ENCODE measurements at regions not wholly inside any gene's neighbourhood (a gene's known extent, or its start where the extent isn't known, plus 50 kb on each side); places are given as distances from the start of the nearest gene placed in this dataset.

DNA sequence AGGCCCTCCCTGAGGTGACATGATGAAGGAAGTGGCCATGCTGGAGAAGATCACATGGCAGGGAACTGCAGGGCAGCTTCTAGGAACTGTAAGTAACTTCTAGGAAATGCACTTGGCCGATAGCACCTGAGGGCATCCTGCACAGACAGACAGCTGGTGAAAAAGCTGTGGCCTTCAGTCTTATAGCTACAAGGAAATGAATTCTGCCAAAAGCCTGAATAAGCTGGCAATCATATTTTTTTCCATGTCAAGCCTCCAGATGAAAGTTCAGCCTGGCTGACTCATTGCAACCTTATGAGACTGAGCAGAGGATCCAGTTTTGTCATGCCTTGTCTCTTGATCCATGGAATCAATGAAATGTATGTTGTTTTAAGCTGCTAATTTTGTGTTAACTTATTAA is 91.1 kb upstream of the CACNA2D1 start (continued):
- no peak for TF ChIP-seq OVOL2 (CRISPR knock-in tag; IDR thresholded peaks at IDR 0.05; ENCODE audit: borderline replicate concordance)
- TF ChIP-seq, protein P1, sequence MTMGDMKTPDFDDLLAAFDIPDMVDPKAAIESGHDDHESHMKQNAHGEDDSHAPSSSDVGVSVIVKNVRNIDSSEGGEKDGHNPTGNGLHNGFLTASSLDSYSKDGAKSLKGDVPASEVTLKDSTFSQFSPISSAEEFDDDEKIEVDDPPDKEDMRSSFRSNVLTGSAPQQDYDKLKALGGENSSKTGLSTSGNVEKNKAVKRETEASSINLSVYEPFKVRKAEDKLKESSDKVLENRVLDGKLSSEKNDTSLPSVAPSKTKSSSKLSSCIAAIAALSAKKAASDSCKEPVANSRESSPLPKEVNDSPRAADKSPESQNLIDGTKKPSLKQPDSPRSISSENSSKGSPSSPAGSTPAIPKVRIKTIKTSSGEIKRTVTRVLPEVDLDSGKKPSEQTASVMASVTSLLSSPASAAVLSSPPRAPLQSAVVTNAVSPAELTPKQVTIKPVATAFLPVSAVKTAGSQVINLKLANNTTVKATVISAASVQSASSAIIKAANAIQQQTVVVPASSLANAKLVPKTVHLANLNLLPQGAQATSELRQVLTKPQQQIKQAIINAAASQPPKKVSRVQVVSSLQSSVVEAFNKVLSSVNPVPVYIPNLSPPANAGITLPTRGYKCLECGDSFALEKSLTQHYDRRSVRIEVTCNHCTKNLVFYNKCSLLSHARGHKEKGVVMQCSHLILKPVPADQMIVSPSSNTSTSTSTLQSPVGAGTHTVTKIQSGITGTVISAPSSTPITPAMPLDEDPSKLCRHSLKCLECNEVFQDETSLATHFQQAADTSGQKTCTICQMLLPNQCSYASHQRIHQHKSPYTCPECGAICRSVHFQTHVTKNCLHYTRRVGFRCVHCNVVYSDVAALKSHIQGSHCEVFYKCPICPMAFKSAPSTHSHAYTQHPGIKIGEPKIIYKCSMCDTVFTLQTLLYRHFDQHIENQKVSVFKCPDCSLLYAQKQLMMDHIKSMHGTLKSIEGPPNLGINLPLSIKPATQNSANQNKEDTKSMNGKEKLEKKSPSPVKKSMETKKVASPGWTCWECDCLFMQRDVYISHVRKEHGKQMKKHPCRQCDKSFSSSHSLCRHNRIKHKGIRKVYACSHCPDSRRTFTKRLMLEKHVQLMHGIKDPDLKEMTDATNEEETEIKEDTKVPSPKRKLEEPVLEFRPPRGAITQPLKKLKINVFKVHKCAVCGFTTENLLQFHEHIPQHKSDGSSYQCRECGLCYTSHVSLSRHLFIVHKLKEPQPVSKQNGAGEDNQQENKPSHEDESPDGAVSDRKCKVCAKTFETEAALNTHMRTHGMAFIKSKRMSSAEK (CRISPR knock-in tag; IDR thresholded peaks at IDR 0.05; ENCODE audit: borderline replicate concordance), result no peak
- TF ChIP-seq FOXP1 (CRISPR knock-in tag; IDR thresholded peaks at IDR 0.05; ENCODE audit: borderline replicate concordance), result no peak
- TF ChIP-seq, protein P2, sequence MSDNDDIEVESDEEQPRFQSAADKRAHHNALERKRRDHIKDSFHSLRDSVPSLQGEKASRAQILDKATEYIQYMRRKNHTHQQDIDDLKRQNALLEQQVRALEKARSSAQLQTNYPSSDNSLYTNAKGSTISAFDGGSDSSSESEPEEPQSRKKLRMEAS (CRISPR knock-in tag; IDR thresholded peaks at IDR 0.05), result no peak
- TF ChIP-seq ZNF317 (CRISPR knock-in tag; IDR thresholded peaks at IDR 0.05; ENCODE audit: borderline replicate concordance, low read depth), result no peak
- no peak for TF ChIP-seq ZNF396 (CRISPR knock-in tag; IDR thresholded peaks at IDR 0.05; ENCODE audit: borderline replicate concordance)

- ChIA-PET POLR2A (no interaction called here), CTCF (no interaction called here)
- Mint-ChIP-seq H3K9me3 (no peaks in the 10 kb centered on the region), H3K27ac (no peak overlapping the region), H3K4me3 (no peak overlapping the region), H3K27me3 (ENCODE audit: low read depth) (no peaks in the 10 kb centered on the region), H3K36me3 (no peaks in the 10 kb centered on the region), H3K4me1 (peaks cover 8% of the 10 kb centered on the region)
- ATAC-seq (no peak), DNase-seq (ENCODE audit: low spot score) (no peak)
- TF ChIP-seq ZNF423 (CRISPR knock-in tag; IDR thresholded peaks at IDR 0.05) (no peak), TCF7 (CRISPR knock-in tag; IDR thresholded peaks at IDR 0.05; ENCODE audit: low read depth) (no peak), STAT6 (CRISPR knock-in tag; conservative IDR thresholded peaks at IDR 0.05; ENCODE audit: low read depth) (no peak), JUN (CRISPR knock-in tag; IDR thresholded peaks at IDR 0.05) (no peak), ZNF317 (CRISPR knock-in tag; IDR thresholded peaks at IDR 0.05; ENCODE audit: borderline replicate concordance, low read depth) (no peak), ERG (CRISPR knock-in tag; IDR thresholded peaks at IDR 0.05) (no peak), ARID4B (CRISPR knock-in tag; IDR thresholded peaks at IDR 0.05; ENCODE audit: borderline replicate concordance) (no peak)
- TF ChIP-seq, protein P3, sequence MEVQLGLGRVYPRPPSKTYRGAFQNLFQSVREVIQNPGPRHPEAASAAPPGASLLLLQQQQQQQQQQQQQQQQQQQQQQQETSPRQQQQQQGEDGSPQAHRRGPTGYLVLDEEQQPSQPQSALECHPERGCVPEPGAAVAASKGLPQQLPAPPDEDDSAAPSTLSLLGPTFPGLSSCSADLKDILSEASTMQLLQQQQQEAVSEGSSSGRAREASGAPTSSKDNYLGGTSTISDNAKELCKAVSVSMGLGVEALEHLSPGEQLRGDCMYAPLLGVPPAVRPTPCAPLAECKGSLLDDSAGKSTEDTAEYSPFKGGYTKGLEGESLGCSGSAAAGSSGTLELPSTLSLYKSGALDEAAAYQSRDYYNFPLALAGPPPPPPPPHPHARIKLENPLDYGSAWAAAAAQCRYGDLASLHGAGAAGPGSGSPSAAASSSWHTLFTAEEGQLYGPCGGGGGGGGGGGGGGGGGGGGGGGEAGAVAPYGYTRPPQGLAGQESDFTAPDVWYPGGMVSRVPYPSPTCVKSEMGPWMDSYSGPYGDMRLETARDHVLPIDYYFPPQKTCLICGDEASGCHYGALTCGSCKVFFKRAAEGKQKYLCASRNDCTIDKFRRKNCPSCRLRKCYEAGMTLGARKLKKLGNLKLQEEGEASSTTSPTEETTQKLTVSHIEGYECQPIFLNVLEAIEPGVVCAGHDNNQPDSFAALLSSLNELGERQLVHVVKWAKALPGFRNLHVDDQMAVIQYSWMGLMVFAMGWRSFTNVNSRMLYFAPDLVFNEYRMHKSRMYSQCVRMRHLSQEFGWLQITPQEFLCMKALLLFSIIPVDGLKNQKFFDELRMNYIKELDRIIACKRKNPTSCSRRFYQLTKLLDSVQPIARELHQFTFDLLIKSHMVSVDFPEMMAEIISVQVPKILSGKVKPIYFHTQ (CRISPR knock-in tag; IDR thresholded peaks at IDR 0.05), result no peak
- TF ChIP-seq, protein P4, sequence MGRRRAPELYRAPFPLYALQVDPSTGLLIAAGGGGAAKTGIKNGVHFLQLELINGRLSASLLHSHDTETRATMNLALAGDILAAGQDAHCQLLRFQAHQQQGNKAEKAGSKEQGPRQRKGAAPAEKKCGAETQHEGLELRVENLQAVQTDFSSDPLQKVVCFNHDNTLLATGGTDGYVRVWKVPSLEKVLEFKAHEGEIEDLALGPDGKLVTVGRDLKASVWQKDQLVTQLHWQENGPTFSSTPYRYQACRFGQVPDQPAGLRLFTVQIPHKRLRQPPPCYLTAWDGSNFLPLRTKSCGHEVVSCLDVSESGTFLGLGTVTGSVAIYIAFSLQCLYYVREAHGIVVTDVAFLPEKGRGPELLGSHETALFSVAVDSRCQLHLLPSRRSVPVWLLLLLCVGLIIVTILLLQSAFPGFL (CRISPR knock-in tag; IDR thresholded peaks at IDR 0.05; ENCODE audit: borderline replicate concordance), result no peak
- TF ChIP-seq, protein P5, sequence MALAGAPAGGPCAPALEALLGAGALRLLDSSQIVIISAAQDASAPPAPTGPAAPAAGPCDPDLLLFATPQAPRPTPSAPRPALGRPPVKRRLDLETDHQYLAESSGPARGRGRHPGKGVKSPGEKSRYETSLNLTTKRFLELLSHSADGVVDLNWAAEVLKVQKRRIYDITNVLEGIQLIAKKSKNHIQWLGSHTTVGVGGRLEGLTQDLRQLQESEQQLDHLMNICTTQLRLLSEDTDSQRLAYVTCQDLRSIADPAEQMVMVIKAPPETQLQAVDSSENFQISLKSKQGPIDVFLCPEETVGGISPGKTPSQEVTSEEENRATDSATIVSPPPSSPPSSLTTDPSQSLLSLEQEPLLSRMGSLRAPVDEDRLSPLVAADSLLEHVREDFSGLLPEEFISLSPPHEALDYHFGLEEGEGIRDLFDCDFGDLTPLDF (CRISPR knock-in tag; IDR thresholded peaks at IDR 0.05), result no peak
- TF ChIP-seq, protein P6, sequence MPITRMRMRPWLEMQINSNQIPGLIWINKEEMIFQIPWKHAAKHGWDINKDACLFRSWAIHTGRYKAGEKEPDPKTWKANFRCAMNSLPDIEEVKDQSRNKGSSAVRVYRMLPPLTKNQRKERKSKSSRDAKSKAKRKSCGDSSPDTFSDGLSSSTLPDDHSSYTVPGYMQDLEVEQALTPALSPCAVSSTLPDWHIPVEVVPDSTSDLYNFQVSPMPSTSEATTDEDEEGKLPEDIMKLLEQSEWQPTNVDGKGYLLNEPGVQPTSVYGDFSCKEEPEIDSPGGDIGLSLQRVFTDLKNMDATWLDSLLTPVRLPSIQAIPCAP (CRISPR knock-in tag; IDR thresholded peaks at IDR 0.05), result no peak
Observed at GRCh38 chr7:82530361-82530760, 86.8 kb upstream of the CACNA2D1 start.
